Activated CD4-positive, alpha-beta T cell treated with anti-CD3 and anti-CD28 coated beads, Interleukin-2, amount 50 U/mL, for 24 hours (primary cell): ENCODE measurements at regions not wholly inside any gene's neighbourhood (a gene's known extent, or its start where the extent isn't known, plus 50 kb on each side); places are given as distances from the start of the nearest gene placed in this dataset.

Experiments used
- DNase-seq, 2 donors: peaks; one replicate each; pipeline ENCODE4 v3.0.0-alpha.2; 2020; ENCODE audit warnings: low read depth in 1 of 2, low spot score in 1 of 2

GRCh38 chr2:157935378-157935906 lies 59.3 kb upstream of the ACVR1 start:
- DNase-seq: no peak

GRCh38 chr2:157934684-157935377 lies 58.7 kb upstream of the ACVR1 start:
- no peak for DNase-seq

GRCh38 chr2:157933160-157933920 lies 57.2 kb upstream of the ACVR1 start:
- DNase-seq: no peak

GRCh38 chr2:157932480-157933159 lies 56.5 kb upstream of the ACVR1 start:
- DNase-seq: no peak

- DNase-seq: no peak
Observed at GRCh38 chr2:157931542-157931941, 55.4 kb upstream of the ACVR1 start.

- no peak for DNase-seq
Observed at GRCh38 chr2:157930728-157931127, 54.6 kb upstream of the ACVR1 start.

GRCh38 chr2:157929871-157930667 lies 53.9 kb upstream of the ACVR1 start:
- no peak for DNase-seq

GRCh38 chr2:157928372-157928771 lies 52.2 kb upstream of the ACVR1 start:
- DNase-seq: no peak

- DNase-seq: no peak
Observed at GRCh38 chr2:157927155-157927554, 51.0 kb upstream of the ACVR1 start.
